Raji (cell line): ENCODE measurements at regions not wholly inside any gene's neighbourhood (a gene's known extent, or its start where the extent isn't known, plus 50 kb on each side); places are given as distances from the start of the nearest gene placed in this dataset.

Source experiments
- POLR2A ChIP-seq: IDR thresholded peaks from 2 replicates; pipeline ENCODE4 v1.6.1; 2011; ENCODE audit warnings: low read depth, low read length, control low read depth; ENCODE audit not compliant: insufficient read depth

DNA sequence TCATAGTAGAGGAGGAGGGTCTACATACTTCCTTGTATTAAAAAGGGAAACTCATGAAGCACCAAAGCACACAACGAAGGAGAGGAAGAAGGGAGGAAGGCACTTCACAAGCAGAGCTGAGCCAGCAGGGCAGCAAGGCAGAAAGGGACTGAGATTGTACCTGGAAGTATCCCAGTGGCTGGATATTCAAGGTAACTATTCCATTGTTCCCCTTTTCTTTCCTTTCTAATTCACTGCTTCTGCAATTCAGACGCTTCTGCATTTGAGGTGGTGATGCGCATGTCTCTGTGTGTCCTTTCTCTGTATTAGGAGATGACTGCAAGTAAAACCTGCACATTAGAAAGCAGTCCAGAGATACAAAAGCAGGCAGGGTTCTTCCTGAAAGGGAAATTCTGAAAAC, 54.9 kb downstream of the UBQLN2 start:
- peak; percentile 21; the same call in 1 of the 2 replicates for TF ChIP-seq POLR2A

- no peak for TF ChIP-seq POLR2A
These were observed 59.9 kb downstream of the UBQLN2 start for GRCh38 chrX:56623316-56623715.

GRCh38 chrX:56661193-56661592, 67.8 kb upstream of the NBDY start:
- no peak for TF ChIP-seq POLR2A
